Fibroblast of skin of scalp (primary cell): ENCODE measurements at regions not wholly inside any gene's neighbourhood (a gene's known extent, or its start where the extent isn't known, plus 50 kb on each side); places are given as distances from the start of the nearest gene placed in this dataset.

Source experiments
- DNase-seq: peaks from one replicate; pipeline ENCODE4 v3.0.0-alpha.2; 2013

DNA sequence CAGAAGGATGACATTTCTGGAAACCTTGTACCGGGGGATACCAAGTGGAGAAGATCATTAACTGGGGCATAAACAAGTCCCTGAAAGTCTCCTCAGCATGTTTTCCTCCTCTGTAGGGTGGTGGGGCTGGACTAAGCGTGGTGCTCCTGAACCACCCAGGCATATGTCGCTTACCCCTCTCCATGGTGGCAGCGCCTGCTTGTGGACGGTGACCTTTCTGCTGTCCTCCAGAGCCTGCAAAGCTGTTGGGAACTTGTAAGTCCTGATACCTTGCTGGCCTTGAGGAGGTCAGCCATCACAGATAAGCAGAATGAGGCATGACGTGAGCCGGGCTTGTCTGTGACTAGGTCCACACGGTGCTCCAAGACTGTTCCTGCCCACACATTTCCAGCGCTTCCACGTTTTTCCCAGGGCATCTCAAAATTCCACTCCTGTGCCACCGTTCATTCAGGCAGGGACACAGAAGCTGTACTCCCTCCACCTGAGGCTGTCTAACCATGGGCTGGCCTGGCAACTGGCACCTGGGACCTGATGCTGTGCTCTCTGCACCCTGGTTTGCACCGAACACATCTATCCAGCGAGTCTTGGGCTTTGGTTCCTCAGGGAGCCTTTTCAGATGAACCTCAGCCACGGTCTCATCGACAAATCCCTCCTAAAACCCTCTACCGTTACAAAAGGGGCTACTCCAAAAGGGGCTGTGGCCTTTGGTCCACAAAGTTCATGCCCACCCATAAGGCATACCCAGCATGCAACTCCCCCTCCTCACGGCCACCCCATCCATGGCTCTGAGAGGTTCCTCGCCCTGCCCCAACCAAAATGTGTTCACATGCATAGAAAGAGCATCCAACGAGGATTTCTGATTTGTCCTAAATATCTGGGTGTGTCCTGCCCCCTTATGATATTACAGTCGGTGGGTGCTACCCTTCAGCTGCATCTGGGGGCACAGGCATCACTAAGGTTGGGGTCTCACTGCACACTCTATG lies 199.6 kb upstream of the DIO3 start:
- no peak for DNase-seq

DNA sequence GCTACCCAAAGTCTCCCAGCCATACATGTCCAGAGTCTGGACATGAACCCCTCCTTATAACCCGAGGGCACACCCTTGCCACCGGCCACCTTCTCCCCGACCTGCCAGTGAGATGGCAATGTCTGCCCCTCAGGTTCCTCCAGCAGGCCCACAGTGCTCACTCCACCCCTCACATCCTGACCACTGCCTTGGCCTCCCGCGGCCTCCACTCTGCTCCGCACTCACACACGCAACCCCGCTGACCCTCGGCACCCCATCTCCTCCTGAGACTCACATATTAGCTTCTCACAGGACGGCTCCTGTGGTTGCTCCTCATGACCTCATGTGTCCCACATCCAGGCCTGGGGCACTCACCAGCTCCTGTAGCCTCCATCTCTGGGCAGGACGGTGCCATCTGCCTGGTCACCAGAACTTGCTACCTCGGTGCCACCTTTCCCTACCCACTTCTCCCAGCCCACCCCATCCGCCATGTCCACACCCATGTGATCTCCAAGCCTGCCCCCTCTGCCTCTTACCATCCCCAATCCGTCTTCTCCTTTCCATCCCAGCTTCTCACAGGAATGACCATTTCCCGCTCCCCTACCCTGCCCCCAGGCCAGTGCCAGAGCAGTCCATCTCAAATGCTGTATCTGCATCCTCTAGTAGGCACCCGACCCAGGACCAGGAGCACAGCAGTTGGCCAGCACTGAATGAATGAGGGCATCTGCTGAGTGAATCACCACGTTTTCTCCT lies 198.6 kb upstream of the DIO3 start:
- no peak for DNase-seq

DNA sequence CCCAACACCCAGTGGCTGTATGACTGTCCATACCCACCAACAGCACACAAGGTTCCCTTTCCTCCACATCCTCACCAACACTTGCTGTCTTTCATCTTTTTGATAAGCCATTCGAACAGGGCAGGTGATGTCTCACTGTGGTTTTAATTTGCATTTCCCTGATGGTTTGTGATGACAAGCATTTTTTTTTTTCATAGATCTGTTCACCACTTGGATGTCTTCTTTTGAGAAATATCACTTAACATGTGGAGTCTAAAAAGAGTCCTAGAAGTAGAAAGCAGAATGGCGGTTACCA lies 198.1 kb upstream of the DIO3 start:
- no peak for DNase-seq

DNA sequence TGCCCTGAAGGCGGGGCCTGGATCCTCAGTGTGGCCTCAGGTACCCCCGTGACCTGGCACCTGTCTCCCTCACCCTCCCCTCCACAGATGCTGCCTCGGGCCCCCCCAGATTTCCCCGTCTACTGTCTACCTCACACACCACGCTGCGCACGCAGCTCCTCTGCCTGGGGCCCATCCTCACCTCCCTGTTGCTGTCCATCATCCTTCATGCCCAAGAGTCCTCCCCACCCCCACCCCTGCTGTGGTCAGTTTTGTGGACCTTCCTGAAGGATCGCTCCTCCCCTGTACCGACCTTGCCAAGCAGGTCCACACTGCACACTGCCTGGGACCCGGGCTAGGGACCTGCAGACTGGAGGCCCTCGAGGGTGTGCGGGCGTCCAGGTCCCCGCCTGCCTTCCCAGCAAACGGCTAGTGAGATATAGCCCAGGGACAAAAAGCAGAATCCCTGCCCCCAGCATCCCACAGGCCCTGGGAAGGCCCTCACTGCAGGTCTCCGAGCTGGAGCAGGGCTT lies 197.4 kb upstream of the DIO3 start:
- DNase-seq: no peak

DNA sequence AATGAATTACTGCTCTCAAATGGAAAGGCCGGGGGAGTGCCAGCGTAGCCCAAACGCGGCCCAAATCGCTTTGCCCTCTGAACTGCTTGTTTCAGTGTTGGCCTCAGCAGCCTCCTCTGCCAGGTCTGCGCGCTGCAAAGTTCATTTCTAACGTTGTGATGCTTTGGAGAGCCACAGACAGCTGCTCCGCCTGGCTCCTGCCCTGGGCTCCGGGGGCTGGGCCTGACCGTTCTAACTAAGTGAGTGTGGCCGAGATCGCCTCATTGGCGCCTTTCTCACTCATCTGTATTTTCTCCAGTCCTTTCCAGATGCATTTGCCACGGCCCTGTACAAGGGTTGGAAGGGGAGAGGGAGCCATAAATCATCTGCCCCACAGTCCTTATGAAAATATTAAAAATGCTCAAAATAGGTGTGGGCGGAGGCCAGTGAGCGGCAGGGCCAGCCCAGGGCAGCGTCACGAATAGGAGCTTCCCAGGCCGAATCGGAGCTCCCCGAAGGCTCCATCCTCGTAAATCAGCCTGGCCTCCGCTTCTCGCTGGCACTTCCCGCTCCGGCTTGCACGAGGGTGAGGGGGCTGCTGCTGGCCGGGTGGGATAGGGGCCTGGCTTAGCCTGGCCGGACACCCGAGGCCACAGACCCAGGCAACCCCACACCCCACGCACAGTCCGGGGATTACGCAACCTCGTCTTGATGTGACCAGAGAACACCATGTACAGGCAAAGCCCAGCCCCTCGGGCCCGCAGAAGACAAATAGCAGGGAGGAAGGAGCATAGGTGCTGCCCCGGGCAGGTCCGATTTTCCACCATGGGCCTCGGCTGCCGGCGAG lies 196.6 kb upstream of the DIO3 start:
- DNase-seq: no peak

DNA sequence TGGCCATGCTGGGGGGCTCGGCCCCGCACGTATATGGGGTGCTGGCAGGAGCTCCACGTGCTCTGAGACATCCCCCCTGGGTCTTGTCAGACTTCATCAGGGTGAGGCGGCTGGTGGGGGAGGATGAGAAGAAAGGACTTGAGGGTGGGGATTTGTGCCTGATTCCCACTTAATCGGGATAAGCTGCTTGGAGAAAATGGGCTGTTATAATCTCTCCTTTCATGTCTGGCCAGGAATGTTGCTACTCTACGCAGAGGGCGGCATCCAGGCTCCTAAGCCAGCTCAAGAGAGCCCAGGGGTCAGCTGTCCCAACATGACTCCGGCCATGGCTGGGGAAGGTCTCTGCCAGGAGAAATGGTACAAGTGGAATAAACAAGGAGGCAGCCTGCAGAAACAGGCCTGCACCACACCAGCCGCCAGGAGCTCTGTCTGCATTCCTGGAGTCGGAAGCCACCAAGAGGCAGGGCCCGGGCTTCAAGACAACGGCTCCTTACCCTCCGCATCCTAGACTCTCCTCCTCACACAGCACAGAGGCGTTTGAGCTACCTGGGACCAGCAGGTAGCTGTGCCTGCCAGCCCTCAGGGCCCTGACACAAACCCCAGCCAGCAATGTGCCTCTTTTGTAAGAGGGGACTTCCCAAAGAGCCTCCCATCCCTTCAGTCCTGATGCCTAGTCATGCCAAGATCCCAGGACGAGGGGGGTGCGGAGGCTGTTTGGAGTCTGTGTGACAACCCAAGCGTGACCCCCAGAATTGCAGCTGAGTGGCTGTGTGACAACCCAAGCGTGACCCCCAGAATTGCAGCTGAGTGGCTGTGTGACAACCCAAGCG lies 195.8 kb upstream of the DIO3 start:
- no peak for DNase-seq

DNA sequence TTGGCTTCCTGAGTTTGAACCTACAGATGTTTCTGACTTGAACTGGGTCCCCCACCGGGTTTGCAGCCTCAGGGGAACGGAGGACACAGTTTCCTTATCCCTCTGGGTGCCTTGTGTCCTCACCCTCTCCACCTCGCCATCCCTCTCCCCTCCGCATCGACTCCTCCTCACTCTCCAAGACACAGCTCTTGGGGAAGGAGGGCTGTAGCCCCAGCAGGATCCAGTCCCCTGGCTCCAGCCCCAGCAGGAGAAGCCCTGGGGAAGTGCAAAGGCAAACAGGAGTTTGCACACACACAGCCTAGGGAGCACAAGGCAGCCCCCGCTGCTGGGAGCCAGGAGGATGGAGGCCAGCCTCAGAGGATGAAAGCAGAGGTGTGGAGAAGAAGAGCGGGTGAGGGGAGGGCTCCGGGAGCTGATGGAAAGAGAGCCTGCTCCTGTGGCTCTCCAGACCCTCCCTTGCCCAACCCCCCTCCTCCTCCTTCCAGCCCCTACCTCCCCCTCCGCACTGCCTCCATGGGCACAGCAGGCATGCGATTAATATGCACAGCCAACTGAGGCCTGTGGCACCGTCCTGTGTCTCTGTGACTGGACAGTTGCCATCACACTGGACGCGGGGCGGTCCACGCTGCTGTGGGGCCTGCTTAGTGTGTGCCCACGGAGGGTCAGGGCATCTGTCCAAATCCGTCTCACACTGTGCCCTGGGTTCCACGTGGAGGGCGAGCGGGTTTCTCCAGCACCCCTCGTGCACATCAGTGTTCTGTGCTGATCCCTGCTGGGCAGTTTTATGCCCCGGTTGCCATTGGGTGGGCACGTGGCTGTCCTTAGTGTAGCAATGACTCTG lies 193.7 kb upstream of the DIO3 start:
- DNase-seq: no peak

DNA sequence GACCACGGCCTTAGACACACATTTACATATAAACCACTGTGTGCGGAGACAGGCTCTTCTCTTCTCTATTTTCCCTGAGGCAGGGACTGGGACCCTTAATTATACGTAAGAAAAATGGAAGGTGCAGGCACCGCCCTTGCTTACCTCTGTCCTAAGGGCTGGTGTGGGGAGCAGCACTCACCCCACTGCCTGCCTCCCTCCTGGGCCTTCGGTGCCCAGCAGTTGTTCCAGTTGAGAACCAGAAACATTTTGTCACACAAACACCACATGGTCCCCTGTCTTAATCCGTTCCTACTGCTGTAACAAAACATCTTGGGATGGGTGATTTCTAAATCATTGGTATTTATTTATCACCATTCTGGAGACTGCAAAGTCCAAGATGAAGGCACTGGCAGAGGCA lies 192.7 kb upstream of the DIO3 start:
- DNase-seq: no peak

DNA sequence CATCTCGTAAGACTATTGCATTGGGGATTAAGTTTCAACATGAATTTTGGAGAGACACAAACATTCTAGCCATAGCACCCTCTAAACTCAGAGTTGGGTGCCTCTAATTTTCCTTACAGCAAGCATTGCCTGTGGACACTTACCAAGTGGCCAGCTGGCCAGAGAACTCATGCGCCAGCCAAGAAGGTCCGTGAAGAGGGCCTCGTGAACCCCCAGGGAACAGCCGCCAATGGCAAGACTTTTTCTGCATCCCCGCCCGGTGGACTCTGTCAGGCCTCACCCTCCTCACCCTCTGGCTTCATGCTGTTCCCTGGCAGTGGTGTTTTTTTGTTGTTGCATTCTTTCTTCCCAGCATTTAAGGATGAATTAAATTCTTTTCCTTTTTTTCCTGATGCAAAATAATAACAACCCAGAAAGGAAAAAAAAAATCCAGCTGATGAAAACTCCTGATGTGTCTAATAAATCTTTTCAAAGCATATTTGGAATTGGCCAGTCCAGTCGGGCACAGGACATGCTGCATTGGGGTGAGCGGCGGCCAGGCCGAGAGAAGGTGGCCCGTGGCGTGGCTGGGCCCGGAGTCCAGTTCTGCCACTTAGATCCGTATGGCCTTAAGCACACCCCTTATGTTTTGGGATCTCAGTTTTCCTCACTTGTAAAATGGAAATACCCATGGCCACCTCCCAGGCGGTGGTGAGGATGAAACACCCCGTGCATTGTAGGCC lies 191.9 kb upstream of the DIO3 start:
- DNase-seq: no peak

DNA sequence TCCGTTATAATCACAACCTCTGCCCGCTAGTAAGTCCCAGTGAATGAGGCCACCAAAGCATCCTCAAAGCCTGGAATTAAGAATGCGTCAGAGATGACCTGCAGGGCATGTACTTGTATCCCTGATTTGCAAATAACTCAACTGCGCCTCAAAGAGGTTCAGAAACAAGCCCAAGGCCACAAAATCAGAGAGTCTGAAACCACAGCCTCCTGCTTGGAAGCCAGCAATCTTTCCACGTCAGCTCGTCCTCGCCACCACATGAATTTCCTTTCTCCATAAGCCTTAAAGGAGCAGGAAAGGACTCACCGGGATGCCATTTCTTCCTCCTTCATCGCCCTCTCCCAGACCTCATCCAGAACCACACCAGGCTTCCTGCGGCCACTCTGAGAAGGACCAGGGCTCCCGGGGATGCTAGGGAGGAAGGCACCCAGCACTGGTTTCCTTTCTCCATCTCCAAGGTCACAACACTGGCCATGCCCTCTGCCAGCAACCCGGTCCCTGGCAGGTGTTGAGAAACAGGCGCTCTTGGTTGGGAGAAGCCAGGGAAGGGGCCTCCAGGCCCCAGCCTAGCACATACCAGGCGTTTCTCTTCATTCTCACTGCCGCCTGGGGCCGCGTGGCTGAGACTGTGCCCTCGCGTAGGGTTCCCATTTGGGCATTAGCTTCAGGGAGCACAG lies 191.2 kb upstream of the DIO3 start:
- no peak for DNase-seq

DNA sequence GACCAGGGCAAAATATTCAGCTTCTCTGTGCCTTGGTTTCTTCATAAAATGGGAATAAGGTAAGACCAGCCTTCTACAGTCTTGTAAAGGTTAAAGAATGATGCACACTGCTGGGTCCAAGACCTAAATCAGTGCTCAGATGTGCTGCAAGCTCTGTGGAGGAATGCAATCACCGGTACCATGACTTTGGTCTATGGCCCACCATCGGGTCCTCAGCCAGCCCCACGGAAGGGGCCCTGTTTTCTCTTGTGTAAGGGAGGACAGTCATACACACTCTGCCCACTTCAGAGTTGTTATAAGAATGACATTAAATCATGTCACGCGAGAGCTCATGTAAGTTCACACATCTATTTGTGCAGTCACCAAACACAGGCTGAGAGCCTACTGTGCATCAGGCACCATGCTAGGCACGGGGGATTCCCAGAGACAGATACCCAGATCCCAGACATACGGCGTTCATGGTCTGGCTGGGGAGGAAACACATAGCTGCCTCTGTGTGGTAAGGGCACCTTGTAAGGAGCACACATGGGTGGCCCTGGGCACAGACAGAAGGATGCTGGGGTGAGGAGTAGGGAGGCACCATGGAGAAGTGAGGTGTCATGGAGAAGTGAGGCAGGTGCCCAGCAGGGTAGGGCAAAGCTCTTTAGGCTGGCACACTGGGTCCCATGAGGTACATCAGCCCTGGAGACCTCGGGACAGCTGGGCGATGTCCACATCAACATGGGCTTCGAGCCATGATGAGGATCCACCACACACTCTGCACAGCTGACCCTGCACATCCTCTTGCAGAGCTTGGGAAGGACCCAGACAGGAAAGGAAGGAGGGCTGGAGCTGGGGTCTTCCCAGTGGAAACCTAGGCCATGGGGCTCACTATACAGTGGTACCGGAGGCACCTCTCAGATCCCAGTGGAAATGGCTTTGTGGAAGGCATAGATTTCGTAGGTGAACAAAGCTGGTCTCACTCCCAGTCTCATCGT lies 190.4 kb upstream of the DIO3 start:
- no peak for DNase-seq

DNA sequence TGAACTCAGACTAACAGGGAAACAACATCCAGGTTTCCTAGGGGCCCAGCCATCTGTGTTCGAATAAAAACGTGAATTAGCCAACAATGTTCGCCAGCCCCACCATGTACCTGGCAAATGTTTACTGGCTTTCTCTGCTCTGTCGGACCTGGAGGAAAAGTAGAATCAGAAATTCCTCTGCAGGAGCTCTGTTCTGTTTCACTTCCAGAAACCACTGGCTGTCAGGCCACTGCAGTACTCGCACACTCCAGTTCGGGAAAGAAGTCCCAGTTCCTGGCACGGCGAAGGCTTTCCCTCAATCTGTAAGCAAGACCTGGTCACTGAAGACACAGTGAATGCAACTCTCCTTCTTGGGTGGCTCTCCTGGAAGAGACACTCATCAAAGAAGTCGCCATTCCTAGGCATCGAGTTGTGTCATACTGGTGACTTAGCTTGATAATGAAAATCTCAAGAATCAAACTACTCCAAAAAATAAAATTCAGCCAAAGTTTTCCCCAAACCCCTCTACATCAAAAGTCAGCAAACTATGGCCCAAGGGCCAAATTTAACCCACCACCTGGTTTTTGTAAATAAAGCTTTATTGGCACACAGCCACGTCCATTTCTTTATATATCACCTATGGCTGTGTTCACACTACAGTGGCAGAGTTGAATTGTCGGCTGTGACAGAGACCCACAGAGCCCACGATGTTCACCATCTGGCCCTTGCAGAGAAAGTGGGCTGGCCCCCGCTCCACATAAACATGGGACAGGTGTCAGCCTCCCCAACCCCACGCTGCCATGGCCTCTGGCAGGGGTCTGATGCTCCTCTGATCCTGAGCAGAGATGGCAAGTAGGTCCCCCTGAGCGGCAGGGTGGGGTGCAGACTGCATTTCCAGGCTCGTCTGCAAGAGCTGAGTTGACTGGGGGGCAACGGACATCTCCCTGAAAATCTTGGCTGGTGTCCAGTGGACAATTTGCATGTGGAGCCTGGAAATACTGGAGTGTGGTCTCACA lies 189.2 kb upstream of the DIO3 start:
- DNase-seq: no peak

DNA sequence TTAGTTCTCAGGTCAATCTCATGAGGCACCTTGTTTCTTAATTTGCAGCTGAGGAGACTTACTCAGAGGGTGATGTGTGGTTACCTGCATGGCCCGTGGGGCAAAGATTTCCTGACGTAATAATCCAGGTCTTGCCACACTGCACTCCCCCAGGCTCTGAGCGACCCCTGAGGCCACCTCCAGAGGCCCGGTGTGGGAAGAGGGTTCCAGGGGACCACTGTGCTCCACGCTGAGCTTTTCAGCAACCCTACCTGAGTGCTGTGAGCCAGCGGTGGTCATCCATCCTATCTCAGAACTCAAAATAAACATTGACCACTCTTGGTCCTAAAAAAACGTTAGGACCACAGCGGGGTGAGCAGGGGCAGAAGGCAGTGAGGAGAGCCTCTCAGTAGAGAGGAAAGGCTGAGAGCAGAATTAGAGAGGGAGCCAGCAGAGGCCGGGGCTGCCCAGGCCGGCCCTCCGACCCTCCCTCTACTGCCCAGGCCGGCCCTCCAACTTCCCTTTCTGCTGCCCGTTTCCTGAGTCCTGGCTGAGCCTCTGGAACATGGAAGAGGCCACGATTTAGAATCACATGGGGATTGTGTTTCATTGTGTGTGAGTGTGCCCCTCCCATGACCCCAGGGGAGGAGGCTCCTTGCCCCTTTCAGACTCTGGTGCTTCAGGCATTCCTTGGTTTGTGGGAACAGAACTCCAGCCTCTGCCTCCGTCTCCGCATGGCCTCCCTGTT lies 188.2 kb upstream of the DIO3 start:
- no peak for DNase-seq

DNA sequence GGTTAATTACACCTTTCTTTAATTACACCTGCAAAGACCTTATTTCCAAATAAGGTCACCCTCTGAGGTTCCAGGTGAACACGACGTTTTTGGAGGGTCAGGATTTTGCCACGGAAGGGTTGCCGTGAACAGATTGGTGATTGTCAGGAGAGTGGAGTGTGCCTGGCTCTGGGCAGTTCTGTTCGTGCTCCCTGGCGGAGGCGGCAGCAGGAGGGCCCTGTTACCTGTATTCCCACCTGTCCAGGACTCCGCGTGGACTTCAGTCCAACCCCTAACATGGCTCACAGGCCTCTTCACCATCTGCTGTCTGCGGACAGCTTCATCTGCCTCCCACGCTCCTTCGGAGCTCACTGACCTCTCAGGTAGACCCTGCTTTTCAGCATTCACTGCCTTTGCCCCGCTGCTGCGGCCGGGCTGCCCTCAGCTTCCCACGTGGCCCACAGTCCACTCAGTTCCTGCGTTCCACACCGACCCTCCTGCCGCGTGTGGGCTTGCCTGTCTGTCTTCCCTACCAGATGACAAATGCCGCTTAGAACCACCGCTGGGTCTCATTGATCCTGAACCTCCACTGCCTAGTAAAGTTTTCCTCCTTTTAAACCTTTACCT lies 187.5 kb upstream of the DIO3 start:
- no peak for DNase-seq

DNA sequence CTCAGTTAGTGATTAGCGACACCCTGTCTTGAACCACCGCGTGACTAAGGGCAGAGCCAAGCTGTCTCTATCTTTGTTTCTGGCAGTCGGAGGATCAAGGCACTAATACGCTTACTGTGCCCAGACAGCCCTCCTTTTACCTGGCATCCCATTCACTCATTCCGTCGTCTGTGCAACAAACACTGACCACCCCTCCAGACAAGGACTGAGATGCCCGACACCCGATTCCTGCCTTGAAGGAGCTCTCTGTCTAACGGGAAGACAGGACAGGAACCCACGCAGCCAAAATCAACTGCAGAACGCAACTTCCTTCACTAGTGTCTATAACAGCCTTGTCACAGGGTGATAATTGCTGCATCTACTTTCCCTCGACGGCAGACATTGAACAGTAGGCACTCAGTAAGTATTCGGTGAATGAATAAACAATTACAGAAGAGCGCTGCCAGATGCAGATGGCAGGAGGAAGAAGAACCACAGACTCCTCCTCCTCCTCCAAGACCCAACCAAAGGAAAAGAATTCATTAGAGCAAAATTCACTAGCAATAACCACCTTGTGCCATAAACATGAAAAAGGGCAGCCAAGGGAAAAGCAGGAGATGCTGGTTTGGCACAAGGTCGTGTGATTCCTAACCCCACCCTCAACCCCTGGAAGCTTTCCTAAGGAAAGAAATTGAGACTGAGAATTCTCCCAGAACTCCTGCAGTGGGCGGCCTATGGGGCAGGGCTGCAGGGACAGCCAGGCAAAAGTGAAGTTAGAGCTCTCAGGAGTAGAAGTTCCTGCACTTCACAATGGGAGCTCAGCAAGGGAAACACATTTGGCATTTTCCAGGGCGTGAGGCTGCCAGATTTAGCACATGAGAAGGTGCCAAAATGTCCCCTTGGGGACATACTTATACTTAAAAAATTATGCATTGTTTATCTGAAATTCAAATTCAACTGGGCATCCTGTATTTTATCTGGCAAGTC lies 186.6 kb upstream of the DIO3 start:
- no peak for DNase-seq
